Stomach (tissue), 8 donors: ENCODE measurements at regions not wholly inside any gene's neighbourhood (a gene's known extent, or its start where the extent isn't known, plus 50 kb on each side); places are given as distances from the start of the nearest gene placed in this dataset.

Source experiments
- DNase-seq, 2 donors: peaks; one replicate each; pipeline versions ENCODE4 v3.0.0 to v3.0.0-alpha.2; 2013 to 2019
- H3K27ac ChIP-seq, 5 donors: fragments of 200-600 bp in 4 of 5; sonication (generic) in 4 of 5; one replicate each; pipeline ENCODE4 v1.5.1; 2013 to 2019; ENCODE audit warnings: mild to moderate bottlenecking in 1 of 5, moderate library complexity in 1 of 5
- H3K27me3 ChIP-seq, 3 donors: fragments of 200-600 bp; sonication (generic); one replicate each; pipeline ENCODE4 v1.5.1; 2017 to 2019; ENCODE audit warnings: mixed run types in 1 of 3
- H3K36me3 ChIP-seq, 4 donors: fragments of 200-600 bp; sonication (generic); 1 replicate in 3 of 4; 2 replicates in 1 of 4; pipeline ENCODE4 v1.5.1; 2016 to 2019
- H3K4me1 ChIP-seq, 4 donors: fragments of 200-600 bp; sonication (generic); one replicate each; pipeline ENCODE4 v1.5.1; 2016 to 2019
- H3K4me3 ChIP-seq, 4 donors: fragments of 200-600 bp; sonication (generic) in 3 of 4; one replicate each; pipeline ENCODE4 v1.5.1; 2016 to 2019; ENCODE audit warnings: mild to moderate bottlenecking in 1 of 4
- H3K9me3 ChIP-seq, 4 donors: fragments of 200-600 bp; sonication (generic); one replicate each; pipeline ENCODE4 v1.5.1; 2016 to 2019
- EP300 ChIP-seq: sonication (generic); formaldehyde crosslinking; IDR thresholded peaks from one replicate; pipeline ENCODE4 v1.6.1; 2017; ENCODE audit warnings: antibody characterized with exemption
- POLR2A ChIP-seq, 4 donors: fragments of 450-650 bp; IDR thresholded peaks; one replicate each; pipeline ENCODE4 v1.6.1; 2016; ENCODE audit warnings: antibody characterized with exemption in 4 of 4, control low read depth in 2 of 4, mild to moderate bottlenecking in 1 of 4, moderate library complexity in 1 of 4
- POLR2AphosphoS5 ChIP-seq, 3 donors: sonication (generic); formaldehyde crosslinking; IDR thresholded peaks; one replicate each; pipeline ENCODE4 v1.6.1; 2016; ENCODE audit warnings: antibody characterized with exemption in 3 of 3
- WGBS, 5 donors: extraction: QIAGEN DNeasy Blood & Tissue Kit in 3 of 5; methylation state at CpG; one replicate each; pipeline versions ENCODE4 v1.1.5 to v1.1.7; 2013 to 2018; 5-methylcytosine and 5-hydroxymethylcytosine counted together
- intact Hi-C: fragments of 100-400 bp; cut with DNase I; formaldehyde crosslinking; loops from one replicate; pipeline ENCODE4 v1.15.1; 2023; ENCODE audit warnings: low total_unique reads
- TF ChIP-seq, protein P1 (sequence below), 7 experiments: fragments of 450-650 bp in 4 of 7; fragments of 200-600 bp in 3 of 7; sonication (generic) in 3 of 7; IDR thresholded peaks; one replicate each; pipeline ENCODE4 v1.5.1; 2016 to 2019; ENCODE audit warnings: antibody characterized with exemption in 7 of 7, control low read depth in 2 of 7, mild to moderate bottlenecking in 1 of 7
- donor health status: healthy with polysubstance abuse.
- donor health status: Bipolar disorder and iron deficiency.
- donor health status: healthy.

DNA sequence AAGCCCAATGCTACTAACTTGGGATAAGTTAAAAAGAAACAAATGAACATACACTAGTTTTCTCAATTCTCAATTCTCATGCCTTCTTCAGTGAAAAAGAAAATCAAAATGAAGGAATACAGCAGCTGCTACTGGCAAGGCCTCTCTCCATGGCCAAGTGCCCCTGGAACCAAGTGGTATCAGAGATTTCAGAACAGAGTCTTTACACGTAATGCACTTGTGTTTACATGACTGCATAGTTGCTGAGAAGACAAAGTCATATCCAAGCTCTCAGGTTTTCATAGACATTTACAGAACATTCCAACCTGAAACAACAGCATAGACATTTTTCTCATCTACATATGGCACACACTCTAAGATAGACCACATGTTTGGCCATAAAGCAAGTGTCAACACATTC, 789.9 kb downstream of the CBLN2 start:
- WGBS, 5 donors: 65 to 85% (median 78%) methylated on average over 1 of the region's 1 CpG
- H3K4me1 ChIP-seq: no peaks in the 10 kb centered on the region
- H3K27ac ChIP-seq: no peak overlapping the region
- intact Hi-C loops: no loop called here
- H3K36me3 ChIP-seq: no peaks in the 10 kb centered on the region
- no peak for DNase-seq
- H3K9me3 ChIP-seq: peaks cover 0 to 21% (median 3%) of the 10 kb centered on the region in 4 donors
- H3K4me3 ChIP-seq: no peak overlapping the region
- TF ChIP-seq POLR2A (IDR thresholded peaks at IDR 0.05): no peak
- TF ChIP-seq POLR2AphosphoS5 (IDR thresholded peaks at IDR 0.05): no peak
- TF ChIP-seq EP300: no peak
- TF ChIP-seq, protein P1, sequence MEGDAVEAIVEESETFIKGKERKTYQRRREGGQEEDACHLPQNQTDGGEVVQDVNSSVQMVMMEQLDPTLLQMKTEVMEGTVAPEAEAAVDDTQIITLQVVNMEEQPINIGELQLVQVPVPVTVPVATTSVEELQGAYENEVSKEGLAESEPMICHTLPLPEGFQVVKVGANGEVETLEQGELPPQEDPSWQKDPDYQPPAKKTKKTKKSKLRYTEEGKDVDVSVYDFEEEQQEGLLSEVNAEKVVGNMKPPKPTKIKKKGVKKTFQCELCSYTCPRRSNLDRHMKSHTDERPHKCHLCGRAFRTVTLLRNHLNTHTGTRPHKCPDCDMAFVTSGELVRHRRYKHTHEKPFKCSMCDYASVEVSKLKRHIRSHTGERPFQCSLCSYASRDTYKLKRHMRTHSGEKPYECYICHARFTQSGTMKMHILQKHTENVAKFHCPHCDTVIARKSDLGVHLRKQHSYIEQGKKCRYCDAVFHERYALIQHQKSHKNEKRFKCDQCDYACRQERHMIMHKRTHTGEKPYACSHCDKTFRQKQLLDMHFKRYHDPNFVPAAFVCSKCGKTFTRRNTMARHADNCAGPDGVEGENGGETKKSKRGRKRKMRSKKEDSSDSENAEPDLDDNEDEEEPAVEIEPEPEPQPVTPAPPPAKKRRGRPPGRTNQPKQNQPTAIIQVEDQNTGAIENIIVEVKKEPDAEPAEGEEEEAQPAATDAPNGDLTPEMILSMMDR (IDR thresholded peaks at IDR 0.05): no peak
- no peaks in the 10 kb centered on the region for H3K27me3 ChIP-seq

DNA sequence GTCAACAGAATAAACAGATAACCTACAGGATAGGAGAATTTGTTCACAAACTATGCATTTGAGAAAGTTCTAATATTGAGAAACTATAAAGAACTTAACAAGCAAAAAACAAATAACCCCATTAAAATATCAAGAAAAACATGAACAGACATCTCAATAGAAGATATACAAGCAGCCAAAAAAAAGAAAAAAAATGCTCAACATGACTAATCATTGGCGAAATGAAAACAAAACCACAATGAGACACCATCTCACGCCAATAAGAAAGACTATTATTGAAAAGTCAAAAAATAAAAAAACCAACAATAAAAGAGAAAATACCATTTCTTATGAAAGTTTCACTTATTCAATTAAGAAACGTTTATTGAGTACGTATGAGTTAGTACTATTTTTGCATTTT, 800.5 kb downstream of the CBLN2 start:
- Histone ChIP-seq H3K9me3 (peaks cover 0 to 27% (median 5%) of the 10 kb centered on the region in 4 donors), H3K4me3 (no peak overlapping the region), H3K36me3 (no peaks in the 10 kb centered on the region), H3K27ac (no peak overlapping the region), H3K4me1 (no peaks in the 10 kb centered on the region), H3K27me3 (no peaks in the 10 kb centered on the region)
- WGBS, 5 donors: 76 to 92% (median 85%) methylated on average over 4 of the region's 4 CpGs
- no peak for DNase-seq
- intact Hi-C loops: no loop called here
- TF ChIP-seq EP300 (no peak), POLR2A (IDR thresholded peaks at IDR 0.05) (no peak), POLR2AphosphoS5 (IDR thresholded peaks at IDR 0.05) (no peak)
- TF ChIP-seq, protein P1 (IDR thresholded peaks at IDR 0.05): no peak

DNA sequence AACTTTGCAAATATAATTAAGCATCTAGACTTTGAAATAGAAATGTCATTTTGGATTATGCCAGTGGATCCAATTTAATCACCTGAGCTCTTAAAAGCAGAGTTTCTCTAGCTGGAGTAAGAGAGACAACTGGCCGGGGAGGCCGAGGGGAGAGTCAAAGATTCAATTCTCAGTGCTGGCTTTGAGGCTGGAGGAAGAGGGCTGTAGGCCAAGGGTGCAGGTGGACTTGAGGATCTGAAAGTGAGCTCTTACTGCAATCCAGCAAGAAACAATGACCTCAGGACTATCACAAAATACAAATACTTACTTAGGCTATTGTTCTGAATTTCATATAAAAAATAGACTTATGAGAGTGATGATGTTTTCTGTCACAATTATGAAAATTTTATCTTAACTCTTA, 814.5 kb downstream of the CBLN2 start:
- no peaks in the 10 kb centered on the region for H3K27me3 ChIP-seq
- 83 to 94% (median 85%) methylated on average over 2 of the region's 2 CpGs for WGBS, 5 donors
- no peak overlapping the region for H3K4me3 ChIP-seq
- TF ChIP-seq, protein P1 (IDR thresholded peaks at IDR 0.05): no peak
- TF ChIP-seq POLR2A (IDR thresholded peaks at IDR 0.05): no peak
- no peak for TF ChIP-seq EP300
- TF ChIP-seq POLR2AphosphoS5 (IDR thresholded peaks at IDR 0.05): no peak
- no peaks in the 10 kb centered on the region for H3K9me3 ChIP-seq
- intact Hi-C loops: no loop called here
- no peaks in the 10 kb centered on the region for H3K36me3 ChIP-seq
- H3K27ac ChIP-seq: no peak overlapping the region
- H3K4me1 ChIP-seq: no peaks in the 10 kb centered on the region
- DNase-seq: no peak

DNA sequence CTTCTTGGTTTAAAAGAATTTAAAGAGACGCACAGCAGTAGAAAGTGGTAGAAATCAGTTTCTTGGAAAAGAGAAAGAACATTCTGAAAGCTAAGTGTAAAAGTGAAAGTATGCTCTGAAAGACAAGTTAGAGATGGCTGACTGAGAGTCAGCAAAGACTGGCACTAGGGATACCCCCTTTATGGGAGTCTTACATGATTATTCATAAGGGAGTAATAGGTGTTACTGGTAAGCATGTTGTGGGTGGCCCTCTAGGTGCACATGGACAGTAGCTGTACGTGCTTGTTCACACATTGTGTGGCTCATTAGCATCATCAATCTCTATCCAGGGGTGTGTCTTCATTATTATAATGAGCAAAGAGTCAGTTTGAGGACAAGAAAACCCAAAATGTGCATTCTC, 816.2 kb downstream of the CBLN2 start:
- intact Hi-C loops: no loop called here
- no peaks in the 10 kb centered on the region for H3K36me3 ChIP-seq
- 31 to 80% (median 44%) methylated on average over 2 of the region's 2 CpGs for WGBS, 5 donors
- no peak overlapping the region for H3K4me3 ChIP-seq
- TF ChIP-seq POLR2A (IDR thresholded peaks at IDR 0.05): no peak
- H3K27me3 ChIP-seq: no peaks in the 10 kb centered on the region
- H3K27ac ChIP-seq: no peak overlapping the region
- DNase-seq: no peak
- no peaks in the 10 kb centered on the region for H3K9me3 ChIP-seq
- H3K4me1 ChIP-seq: no peaks in the 10 kb centered on the region

DNA sequence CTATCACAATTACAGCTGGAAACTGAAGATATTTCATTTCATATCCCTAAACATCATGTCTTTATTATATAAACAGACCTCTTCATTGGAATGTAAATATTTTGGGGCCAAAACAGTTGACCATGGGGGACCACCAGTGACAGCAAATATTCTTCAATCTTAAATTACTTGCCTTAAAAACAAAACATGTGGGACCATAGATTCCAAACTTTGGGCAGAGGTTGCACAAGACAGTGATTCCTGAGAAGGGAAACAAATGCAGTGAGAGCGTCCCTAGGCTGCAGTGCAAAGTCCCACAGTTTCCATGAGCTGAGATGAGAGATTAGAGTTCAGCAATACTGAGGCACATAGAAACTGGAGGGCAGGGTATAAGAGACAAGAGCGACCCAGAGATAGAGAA, 818.9 kb downstream of the CBLN2 start:
- TF ChIP-seq EP300 (no peak), POLR2A (IDR thresholded peaks at IDR 0.05) (no peak)
- TF ChIP-seq, protein P1 (IDR thresholded peaks at IDR 0.05): no peak
- H3K9me3 ChIP-seq: no peaks in the 10 kb centered on the region
- 60 to 80% (median 70%) methylated on average over 2 of the region's 2 CpGs for WGBS, 5 donors
- no peaks in the 10 kb centered on the region for H3K27me3 ChIP-seq
- intact Hi-C loops: no loop called here
- no peak overlapping the region for H3K4me3 ChIP-seq
- no peak overlapping the region for H3K27ac ChIP-seq
- no peaks in the 10 kb centered on the region for H3K4me1 ChIP-seq
- no peaks in the 10 kb centered on the region for H3K36me3 ChIP-seq
- DNase-seq: no peak
